Gastrocnemius medialis (tissue), 4 donors: ENCODE measurements at regions not wholly inside any gene's neighbourhood (a gene's known extent, or its start where the extent isn't known, plus 50 kb on each side); places are given as distances from the start of the nearest gene placed in this dataset.

ENCODE experiments used
- ATAC-seq, 2 donors: fragments of 150-250 bp; one replicate each; pipeline ENCODE4 v1.9.1; 2016
- DNase-seq, 2 donors: peaks; one replicate each; pipeline ENCODE4 v3.0.0-alpha.2; 2019
- H3K27ac ChIP-seq, 4 donors: fragments of 200-600 bp; sonication (generic); 1 replicate in 1 of 4; 2 replicates in 3 of 4; pipeline ENCODE4 v1.5.1; 2016 to 2018; ENCODE audit warnings: mild to moderate bottlenecking in 2 of 4, moderate library complexity in 1 of 4
- H3K27me3 ChIP-seq, 3 donors: fragments of 200-600 bp; sonication (generic) in 2 of 3; 1 replicate in 1 of 3; 2 replicates in 2 of 3; pipeline versions ENCODE4 v1.5.1 to v1.6.0; 2016 to 2019; ENCODE audit warnings: mild to moderate bottlenecking in 1 of 3, moderate library complexity in 1 of 3
- H3K36me3 ChIP-seq, 2 donors: fragments of 200-600 bp; sonication (generic) in 1 of 2; one replicate each; pipeline ENCODE4 v1.5.1; 2017 to 2018
- H3K4me1 ChIP-seq, 2 donors: fragments of 200-600 bp; sonication (generic) in 1 of 2; one replicate each; pipeline ENCODE4 v1.5.1; 2016 to 2017; ENCODE audit warnings: mild to moderate bottlenecking in 2 of 2
- H3K4me3 ChIP-seq, 4 donors: fragments of 200-600 bp; sonication (generic) in 3 of 4; 1 replicate in 1 of 4; 2 replicates in 3 of 4; pipeline ENCODE4 v1.5.1; 2016 to 2019; ENCODE audit warnings: mild to moderate bottlenecking in 2 of 4
- H3K9me3 ChIP-seq, 3 donors: fragments of 200-600 bp; sonication (generic) in 2 of 3; 1 replicate in 1 of 3; 2 replicates in 2 of 3; pipeline ENCODE4 v1.5.1; 2016 to 2019
- POLR2A ChIP-seq, 2 donors: fragments of 450-650 bp; IDR thresholded peaks; one replicate each; pipeline ENCODE4 v1.6.1; 2017; ENCODE audit warnings: antibody characterized with exemption in 2 of 2, mild to moderate bottlenecking in 2 of 2, moderate library complexity in 2 of 2
- in situ Hi-C, 4 donors: fragments of 200-750 bp; cut with MboI; loops; one replicate each; pipeline versions ENCODE4 v1.15.0 to v1.8.0; 2017; ENCODE audit warnings: low sequenced_read_pairs in 4 of 4
- intact Hi-C: fragments of 100-400 bp; cut with DNase I; formaldehyde crosslinking; loops from one replicate; pipeline ENCODE4 v1.15.1; 2023; ENCODE audit warnings: low total_unique reads
- TF ChIP-seq, protein P1 (sequence below), 5 experiments: fragments of 450-650 bp in 3 of 5; fragments of 200-600 bp in 2 of 5; sonication (generic) in 2 of 5; IDR thresholded peaks in 4 of 5; conservative IDR thresholded peaks in 1 of 5; 1 replicate in 4 of 5; 2 replicates in 1 of 5; pipeline ENCODE4 v1.5.1; 2016 to 2019; ENCODE audit warnings: antibody characterized with exemption in 5 of 5, mild to moderate bottlenecking in 3 of 5, moderate library complexity in 3 of 5

DNA sequence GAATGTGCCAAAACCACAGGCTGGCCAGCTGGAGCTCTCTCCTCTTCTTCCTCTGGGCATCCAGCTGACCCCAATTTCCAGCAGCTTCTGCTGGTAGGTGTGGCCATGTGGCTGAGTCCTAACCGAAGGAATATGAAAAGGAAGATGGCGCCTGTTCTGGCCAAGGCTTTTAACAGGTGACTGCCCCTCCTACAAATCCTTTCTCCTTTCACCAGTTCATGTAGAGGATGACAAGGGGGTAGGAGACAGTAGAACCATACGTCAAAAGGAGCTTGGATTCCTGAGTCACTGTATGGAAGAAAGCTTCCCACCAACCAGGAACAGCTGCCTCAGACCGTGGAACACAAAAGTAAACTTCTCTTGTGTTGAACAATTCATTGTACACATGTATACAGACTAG is 316.7 kb upstream of the IGF1R start:
- no peak overlapping the region for H3K27ac ChIP-seq

DNA sequence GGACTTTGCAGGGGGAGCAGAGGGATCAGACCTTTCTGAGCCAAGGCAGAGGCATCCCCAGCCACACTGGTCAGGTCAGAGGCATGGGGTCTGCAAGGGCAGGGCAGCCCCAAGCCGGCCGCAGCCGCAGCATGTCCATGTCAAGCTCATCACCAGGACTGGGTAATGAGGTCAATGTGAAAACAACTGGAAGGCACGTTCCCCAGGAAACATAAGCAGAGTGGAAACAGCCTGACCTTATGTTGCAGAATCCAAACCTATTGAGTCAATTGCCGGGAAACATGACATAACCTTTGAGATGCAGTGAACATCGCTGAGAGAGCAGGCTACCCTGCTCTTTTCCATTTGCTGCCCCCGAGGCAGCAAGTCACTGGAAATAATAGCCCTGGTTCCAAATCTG is 315.1 kb upstream of the IGF1R start:
- intact Hi-C loops, result no loop called here
- DNase-seq, result no peak

More for the DNA sequence above, 316.7 kb upstream of the IGF1R start:
- in situ Hi-C loops (no loop called here), intact Hi-C loops (no loop called here)
- DNase-seq, result no peak
- H3K27me3 ChIP-seq, result no peaks in the 10 kb centered on the region
- H3K4me3 ChIP-seq, result no peak overlapping the region
- H3K9me3 ChIP-seq, result no peaks in the 10 kb centered on the region
- no peak for TF ChIP-seq POLR2A (IDR thresholded peaks at IDR 0.05)
- TF ChIP-seq, protein P1, sequence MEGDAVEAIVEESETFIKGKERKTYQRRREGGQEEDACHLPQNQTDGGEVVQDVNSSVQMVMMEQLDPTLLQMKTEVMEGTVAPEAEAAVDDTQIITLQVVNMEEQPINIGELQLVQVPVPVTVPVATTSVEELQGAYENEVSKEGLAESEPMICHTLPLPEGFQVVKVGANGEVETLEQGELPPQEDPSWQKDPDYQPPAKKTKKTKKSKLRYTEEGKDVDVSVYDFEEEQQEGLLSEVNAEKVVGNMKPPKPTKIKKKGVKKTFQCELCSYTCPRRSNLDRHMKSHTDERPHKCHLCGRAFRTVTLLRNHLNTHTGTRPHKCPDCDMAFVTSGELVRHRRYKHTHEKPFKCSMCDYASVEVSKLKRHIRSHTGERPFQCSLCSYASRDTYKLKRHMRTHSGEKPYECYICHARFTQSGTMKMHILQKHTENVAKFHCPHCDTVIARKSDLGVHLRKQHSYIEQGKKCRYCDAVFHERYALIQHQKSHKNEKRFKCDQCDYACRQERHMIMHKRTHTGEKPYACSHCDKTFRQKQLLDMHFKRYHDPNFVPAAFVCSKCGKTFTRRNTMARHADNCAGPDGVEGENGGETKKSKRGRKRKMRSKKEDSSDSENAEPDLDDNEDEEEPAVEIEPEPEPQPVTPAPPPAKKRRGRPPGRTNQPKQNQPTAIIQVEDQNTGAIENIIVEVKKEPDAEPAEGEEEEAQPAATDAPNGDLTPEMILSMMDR (IDR thresholded peaks at IDR 0.05 in 4 of 5, conservative IDR thresholded peaks at IDR 0.05 in 1 of 5), result no peak
- H3K36me3 ChIP-seq, result no peaks in the 10 kb centered on the region
- ATAC-seq, result no peak
- no peaks in the 10 kb centered on the region for H3K4me1 ChIP-seq

DNA sequence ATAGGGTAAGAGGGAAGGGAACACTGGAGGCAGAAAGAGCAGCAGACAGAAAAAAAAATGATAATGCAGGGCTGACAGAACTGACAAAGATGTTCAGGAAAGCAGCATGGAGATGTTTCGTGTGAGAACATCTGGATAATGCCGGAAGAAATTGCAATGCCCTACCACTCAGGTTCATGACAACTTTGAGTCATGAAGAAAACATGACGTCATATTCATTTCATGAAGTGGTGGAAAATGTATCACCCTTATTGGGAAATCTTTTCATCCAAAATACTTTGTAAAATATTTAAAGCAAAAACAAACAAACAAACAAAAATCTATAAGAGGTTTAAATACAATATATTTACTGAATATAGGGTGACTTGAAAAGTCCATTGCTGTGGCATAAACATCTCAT is 305.4 kb upstream of the IGF1R start:
- no peaks in the 10 kb centered on the region for H3K4me1 ChIP-seq
- no peak overlapping the region for H3K4me3 ChIP-seq
- H3K9me3 ChIP-seq, result no peaks in the 10 kb centered on the region
- no peaks in the 10 kb centered on the region for H3K36me3 ChIP-seq
- in situ Hi-C loops, result no loop called here
- ATAC-seq (no peak), DNase-seq (no peak)
- intact Hi-C loops, result no loop called here
- TF ChIP-seq, protein P1 (IDR thresholded peaks at IDR 0.05 in 4 of 5, conservative IDR thresholded peaks at IDR 0.05 in 1 of 5), result no peak
- TF ChIP-seq POLR2A (IDR thresholded peaks at IDR 0.05), result no peak
- H3K27ac ChIP-seq, result no peak overlapping the region
- no peaks in the 10 kb centered on the region for H3K27me3 ChIP-seq

More for the DNA sequence above, 315.1 kb upstream of the IGF1R start:
- Histone ChIP-seq H3K4me3 (no peak overlapping the region), H3K27ac (no peak overlapping the region), H3K27me3 (no peaks in the 10 kb centered on the region), H3K4me1 (no peaks in the 10 kb centered on the region), H3K9me3 (no peaks in the 10 kb centered on the region), H3K36me3 (no peaks in the 10 kb centered on the region)
- no peak for TF ChIP-seq POLR2A (IDR thresholded peaks at IDR 0.05)
- TF ChIP-seq, protein P1 (IDR thresholded peaks at IDR 0.05 in 4 of 5, conservative IDR thresholded peaks at IDR 0.05 in 1 of 5), result no peak
- in situ Hi-C loops, result no loop called here
- ATAC-seq, result no peak

DNA sequence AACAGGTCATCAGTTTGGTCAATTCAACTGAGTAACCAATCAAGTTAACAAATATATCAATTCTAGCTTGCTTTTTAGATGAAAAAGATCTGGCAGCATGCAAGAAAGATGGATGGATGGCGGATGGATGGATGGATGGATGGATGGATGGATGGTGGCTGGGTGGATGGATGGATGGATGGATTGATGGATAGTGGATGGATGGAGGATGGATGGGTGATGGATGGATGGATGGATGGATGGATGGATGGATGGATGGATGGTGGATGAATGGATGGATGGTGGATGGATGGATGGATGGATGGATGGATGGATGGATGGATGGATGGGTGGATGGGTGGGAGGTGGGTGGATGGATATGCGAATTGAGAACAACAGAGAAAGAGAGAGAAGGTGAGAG is 303.7 kb upstream of the IGF1R start:
- Histone ChIP-seq H3K4me3 (no peak overlapping the region), H3K36me3 (no peaks in the 10 kb centered on the region), H3K4me1 (no peaks in the 10 kb centered on the region), H3K27ac (no peak overlapping the region), H3K9me3 (no peaks in the 10 kb centered on the region), H3K27me3 (no peaks in the 10 kb centered on the region)
- DNase-seq (no peak), ATAC-seq (no peak)
- in situ Hi-C loops, result no loop called here
- intact Hi-C loops, result no loop called here
- TF ChIP-seq, protein P1 (IDR thresholded peaks at IDR 0.05 in 4 of 5, conservative IDR thresholded peaks at IDR 0.05 in 1 of 5), result no peak
- no peak for TF ChIP-seq POLR2A (IDR thresholded peaks at IDR 0.05)

DNA sequence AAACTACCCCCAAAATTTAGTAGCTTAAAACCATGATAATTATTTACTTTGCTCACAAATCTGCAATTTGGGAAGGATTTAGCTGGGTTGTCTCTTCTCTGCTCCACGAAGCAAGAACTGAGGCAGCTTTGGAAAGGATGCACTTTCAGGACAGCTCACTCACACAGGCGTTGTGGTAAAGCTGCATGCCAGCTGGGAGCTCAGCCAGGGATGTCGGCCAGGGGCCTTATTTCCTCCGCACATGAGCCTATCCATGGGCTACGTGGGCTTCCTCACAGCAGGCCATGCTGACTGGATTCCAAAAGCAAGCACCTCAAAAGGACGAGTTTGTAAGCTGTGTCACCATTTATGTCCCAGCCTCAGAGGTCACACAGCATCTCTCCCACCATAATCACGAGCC is 301.3 kb upstream of the IGF1R start:
- in situ Hi-C loops (no loop called here), intact Hi-C loops (no loop called here)
- no peak for ATAC-seq
- no peak for DNase-seq
- TF ChIP-seq, protein P1 (IDR thresholded peaks at IDR 0.05 in 4 of 5, conservative IDR thresholded peaks at IDR 0.05 in 1 of 5), result no peak
- Histone ChIP-seq H3K9me3 (no peaks in the 10 kb centered on the region), H3K4me1 (no peaks in the 10 kb centered on the region), H3K4me3 (no peak overlapping the region), H3K36me3 (no peaks in the 10 kb centered on the region), H3K27me3 (no peaks in the 10 kb centered on the region), H3K27ac (no peak overlapping the region)
